Mesothelial cell of epicardium (in vitro differentiated cells): ENCODE measurements at regions not wholly inside any gene's neighbourhood (a gene's known extent, or its start where the extent isn't known, plus 50 kb on each side); places are given as distances from the start of the nearest gene placed in this dataset.

Experiments
- DNase-seq, 2 experiments: peaks; one replicate each; pipeline ENCODE4 v3.0.0; 2021; ENCODE audit warnings: low spot score in 2 of 2; ENCODE audit not compliant: unreplicated experiment in 2 of 2
- H3K27ac Mint-ChIP-seq: 2 replicates; pipeline ENCODE4 v1.8.0; 2021; ENCODE audit warnings: mixed read lengths
- H3K27me3 Mint-ChIP-seq: 2 replicates; pipeline ENCODE4 v1.8.0; 2021; ENCODE audit warnings: low read depth, mixed read lengths
- H3K36me3 Mint-ChIP-seq: 2 replicates; pipeline ENCODE4 v1.8.0; 2021; ENCODE audit warnings: mixed read lengths
- H3K4me1 Mint-ChIP-seq: 2 replicates; pipeline ENCODE4 v1.8.0; 2021; ENCODE audit warnings: mixed read lengths
- H3K4me3 Mint-ChIP-seq: 2 replicates; pipeline ENCODE4 v1.8.0; 2021; ENCODE audit warnings: mild to moderate bottlenecking, moderate library complexity, mixed read lengths
- H3K9me3 Mint-ChIP-seq: 2 replicates; pipeline ENCODE4 v1.8.0; 2021; ENCODE audit warnings: mixed read lengths
- CTCF ChIP-seq: fragments of 200-600 bp; sonication (generic); IDR thresholded peaks from one replicate; pipeline ENCODE4 v1.5.0; 2021; ENCODE audit warnings: antibody characterized with exemption; ENCODE audit not compliant: unreplicated experiment

GRCh38 chr2:152827944-152828343 lies 109.5 kb downstream of the ARL6IP6 start:
- H3K36me3 Mint-ChIP-seq, result no peaks in the 10 kb centered on the region

GRCh38 chr2:152826581-152827279 lies 108.3 kb downstream of the ARL6IP6 start:
- peaks cover 52% of the 10 kb centered on the region for H3K4me1 Mint-ChIP-seq
- H3K4me3 Mint-ChIP-seq, result no peak overlapping the region
- no peaks in the 10 kb centered on the region for H3K36me3 Mint-ChIP-seq
- DNase-seq, result no peak
- H3K27me3 Mint-ChIP-seq, result no peaks in the 10 kb centered on the region
- H3K27ac Mint-ChIP-seq, result peak overlapping the region; percentile 85
- no peak for TF ChIP-seq CTCF
- no peaks in the 10 kb centered on the region for H3K9me3 Mint-ChIP-seq

More at GRCh38 chr2:152827944-152828343, 109.5 kb downstream of the ARL6IP6 start:
- Mint-ChIP-seq H3K27ac (no peak overlapping the region), H3K9me3 (peaks cover 5% of the 10 kb centered on the region), H3K4me1 (peaks cover 39% of the 10 kb centered on the region), H3K27me3 (no peaks in the 10 kb centered on the region), H3K4me3 (no peak overlapping the region)
- no peak for TF ChIP-seq CTCF
- no peak for DNase-seq

- Mint-ChIP-seq H3K36me3 (no peaks in the 10 kb centered on the region), H3K27ac (peak overlapping the region; percentile 85), H3K9me3 (no peaks in the 10 kb centered on the region), H3K4me1 (peaks cover 53% of the 10 kb centered on the region), H3K4me3 (no peak overlapping the region), H3K27me3 (no peaks in the 10 kb centered on the region)
- no peak for DNase-seq
- TF ChIP-seq CTCF, result no peak
Measured at GRCh38 chr2:152825834-152826233, 107.4 kb downstream of the ARL6IP6 start.

- Mint-ChIP-seq H3K4me1 (peaks cover 49% of the 10 kb centered on the region), H3K4me3 (no peak overlapping the region), H3K27me3 (no peaks in the 10 kb centered on the region), H3K9me3 (no peaks in the 10 kb centered on the region), H3K27ac (peak overlapping the region; percentile 23), H3K36me3 (no peaks in the 10 kb centered on the region)
- TF ChIP-seq CTCF, result no peak
- no peak for DNase-seq
Measured at GRCh38 chr2:152823905-152824304, 105.5 kb downstream of the ARL6IP6 start.

GRCh38 chr2:152822676-152823075 lies 104.3 kb downstream of the ARL6IP6 start:
- no peak for TF ChIP-seq CTCF
- H3K4me3 Mint-ChIP-seq, result no peak overlapping the region
- no peaks in the 10 kb centered on the region for H3K9me3 Mint-ChIP-seq
- peak overlapping the region; percentile 96 for H3K27ac Mint-ChIP-seq
- no peaks in the 10 kb centered on the region for H3K27me3 Mint-ChIP-seq
- H3K4me1 Mint-ChIP-seq, result peaks cover 49% of the 10 kb centered on the region
- no peaks in the 10 kb centered on the region for H3K36me3 Mint-ChIP-seq
- no peak for DNase-seq
